H1 (cell line): ENCODE measurements at regions not wholly inside any gene's neighbourhood (a gene's known extent, or its start where the extent isn't known, plus 50 kb on each side); places are given as distances from the start of the nearest gene placed in this dataset.

Experiments
- FOSL1 ChIP-seq: IDR thresholded peaks from 2 replicates; pipeline ENCODE4 v1.6.1; 2011; ENCODE audit warnings: mild to moderate bottlenecking, low read depth, low read length, moderate library complexity; ENCODE audit not compliant: insufficient read depth
- RFX5 ChIP-seq: IDR thresholded peaks from 2 replicates; pipeline ENCODE4 v1.6.1; 2011; ENCODE audit warnings: low read depth, low read length, improper control_type of control experiment, borderline replicate concordance

DNA sequence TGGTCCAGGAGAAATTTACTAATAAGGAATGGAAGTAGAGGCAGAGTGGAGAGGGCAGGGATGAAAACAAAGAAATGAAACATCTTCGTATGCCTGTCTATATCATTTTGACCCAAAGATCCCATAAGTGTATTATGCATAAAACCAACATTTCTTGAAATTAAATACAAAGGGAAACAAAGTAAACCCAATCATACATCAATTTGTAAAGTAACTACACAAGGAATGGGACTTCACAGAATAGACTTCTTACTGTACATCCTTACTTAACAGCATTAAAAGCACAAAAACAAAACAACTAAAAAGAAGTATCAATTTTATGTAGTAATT, 253.6 kb upstream of the CCDC179 start (continued):
- TF ChIP-seq FOSL1 (no peak), RFX5 (no peak)
- TF ChIP-seq, all 59 proteins: peak for 0
